ENCODE measurements at regions not wholly inside any gene's neighbourhood (a gene's known extent, or its start where the extent isn't known, plus 50 kb on each side); places are given as distances from the start of the nearest gene placed in this dataset.

DNA sequence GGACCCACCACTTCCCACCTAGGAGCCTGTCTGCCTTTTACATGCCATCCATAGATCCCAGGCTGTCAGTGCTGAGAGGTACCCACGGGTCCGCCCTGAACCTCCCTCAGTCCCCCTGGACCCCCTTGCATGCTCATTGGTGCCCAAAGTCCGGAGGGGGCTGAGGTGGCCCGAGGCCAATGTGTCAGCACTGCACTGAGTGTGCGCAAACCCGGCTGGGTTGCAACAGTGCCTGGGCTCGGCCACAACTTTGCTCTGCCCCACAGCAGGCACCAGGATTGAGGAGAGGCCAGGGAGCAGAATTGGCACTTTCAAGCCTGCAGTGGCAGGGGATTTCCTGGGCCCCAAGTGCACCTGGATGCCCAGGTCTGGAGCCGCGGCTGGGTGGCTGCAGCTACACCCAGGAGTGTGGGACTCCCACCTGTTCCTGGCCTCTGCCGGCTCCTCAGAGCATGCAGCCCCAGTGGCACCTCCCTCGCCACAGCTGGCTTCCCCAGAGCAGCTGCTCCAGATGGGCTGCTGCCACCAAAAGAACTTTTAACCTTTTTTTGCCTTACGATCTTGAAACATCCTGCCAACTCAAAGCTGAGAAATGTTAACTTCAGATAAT lies 837.0 kb downstream of the SLITRK6 start:
- no peak overlapping the region for H3K4me3 ChIP-seq (ENCODE audit: low read length)
- no peak for DNase-seq (ENCODE audit: low read depth, low spot score)
- H3K36me3 ChIP-seq (ENCODE audit: control insufficient read depth, insufficient read depth, low read length) = no peaks in the 10 kb centered on the region
- no peak overlapping the region for H3K27ac ChIP-seq (ENCODE audit: low read length)
- H3K4me1 ChIP-seq (ENCODE audit: control insufficient read depth, insufficient read depth, low read length) = peaks cover 1% of the 10 kb centered on the region; the same call in 1 of the 2 replicates
- H3K27me3 ChIP-seq (ENCODE audit: control insufficient read depth, insufficient read depth, low read length) = no peaks in the 10 kb centered on the region
- no peaks in the 10 kb centered on the region for H3K9me3 ChIP-seq (ENCODE audit: control insufficient read depth, insufficient read depth, low read length)
- WGBS (ENCODE audit: insufficient coverage, insufficient read length) = no CpG with 5 or more reads among the region's 12 CpGs

DNA sequence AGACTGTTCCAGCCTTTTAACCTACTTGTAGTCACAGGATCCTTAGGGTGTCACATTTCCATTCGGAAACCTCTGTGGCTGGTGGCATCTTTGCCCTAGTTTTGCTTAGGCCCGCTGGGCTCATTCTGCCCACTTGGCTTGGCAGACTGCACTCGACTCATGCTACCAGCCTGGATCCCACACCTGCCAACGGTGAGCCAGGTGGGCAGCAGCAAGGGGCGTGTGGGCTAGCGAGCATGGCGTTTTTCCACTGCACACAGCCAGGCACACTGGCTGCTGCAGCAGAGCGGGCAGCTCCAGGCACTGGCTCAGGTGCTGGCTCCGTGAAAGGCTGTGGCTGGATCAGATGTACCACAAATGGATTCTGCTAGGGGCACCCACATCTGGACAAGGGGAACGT lies 838.2 kb downstream of the SLITRK6 start:
- H3K27me3 ChIP-seq (ENCODE audit: control insufficient read depth, insufficient read depth, low read length) = no peaks in the 10 kb centered on the region
- H3K4me3 ChIP-seq (ENCODE audit: low read length) = no peak overlapping the region; the same call in 1 of the 2 replicates
- no peaks in the 10 kb centered on the region for H3K36me3 ChIP-seq (ENCODE audit: control insufficient read depth, insufficient read depth, low read length)
- H3K27ac ChIP-seq (ENCODE audit: low read length) = no peak overlapping the region
- DNase-seq (ENCODE audit: low read depth, low spot score) = no peak
- H3K4me1 ChIP-seq (ENCODE audit: control insufficient read depth, insufficient read depth, low read length) = peaks cover 1% of the 10 kb centered on the region; the same call in 1 of the 2 replicates
- no CpG with 5 or more reads among the region's 10 CpGs for WGBS (ENCODE audit: insufficient coverage, insufficient read length)
- no peaks in the 10 kb centered on the region for H3K9me3 ChIP-seq (ENCODE audit: control insufficient read depth, insufficient read depth, low read length)

DNA sequence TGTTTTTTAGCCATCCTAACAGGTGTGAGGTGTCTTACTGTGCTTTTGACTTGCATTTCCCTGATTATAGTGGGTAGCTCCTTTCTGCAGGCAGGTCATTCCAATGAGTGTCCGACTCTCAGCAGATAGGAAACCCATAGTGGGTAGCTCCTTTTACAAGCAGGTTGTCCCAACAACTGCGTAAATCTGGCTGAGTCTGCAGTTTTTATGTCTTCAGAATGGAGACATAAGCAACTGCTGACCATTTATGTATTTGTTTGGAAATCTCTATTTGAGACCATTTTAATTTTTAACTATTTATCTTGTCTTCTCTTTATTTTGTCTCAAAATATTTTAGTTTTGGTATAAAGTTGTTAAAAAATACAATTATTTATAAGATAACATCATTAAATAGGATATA lies 839.4 kb downstream of the SLITRK6 start:
- WGBS (ENCODE audit: insufficient coverage, insufficient read length) = no CpG with 5 or more reads among the region's 2 CpGs
- peaks cover 1% of the 10 kb centered on the region; the same call in 1 of the 2 replicates for H3K4me1 ChIP-seq (ENCODE audit: control insufficient read depth, insufficient read depth, low read length)
- H3K9me3 ChIP-seq (ENCODE audit: control insufficient read depth, insufficient read depth, low read length) = no peaks in the 10 kb centered on the region
- no peak overlapping the region for H3K4me3 ChIP-seq (ENCODE audit: low read length)
- no peaks in the 10 kb centered on the region for H3K36me3 ChIP-seq (ENCODE audit: control insufficient read depth, insufficient read depth, low read length)
- H3K27me3 ChIP-seq (ENCODE audit: control insufficient read depth, insufficient read depth, low read length) = no peaks in the 10 kb centered on the region
- DNase-seq (ENCODE audit: low read depth, low spot score) = no peak
- no peak overlapping the region for H3K27ac ChIP-seq (ENCODE audit: low read length)

DNA sequence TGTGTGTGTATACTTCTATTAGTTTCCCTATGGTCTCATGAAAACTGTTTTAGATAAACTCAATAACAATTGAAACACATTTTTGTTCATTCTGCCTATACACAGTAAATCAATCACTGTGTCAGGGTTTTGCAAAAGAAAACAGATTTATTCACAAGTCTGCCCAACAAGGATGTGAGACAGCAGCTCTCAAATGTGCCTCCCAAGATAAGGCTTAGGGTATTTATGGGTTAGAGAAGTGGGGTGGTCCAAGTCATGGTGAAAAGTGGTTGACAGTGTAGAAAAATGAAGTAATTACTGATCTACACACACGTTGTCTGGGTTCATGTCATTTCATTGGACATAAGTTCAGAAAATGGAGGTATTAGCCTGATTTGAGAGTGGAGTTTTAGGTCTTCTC lies 844.6 kb downstream of the SLITRK6 start:
- Histone ChIP-seq H3K27me3 (ENCODE audit: control insufficient read depth, insufficient read depth, low read length) (no peaks in the 10 kb centered on the region), H3K4me3 (ENCODE audit: low read length) (no peak overlapping the region), H3K9me3 (ENCODE audit: control insufficient read depth, insufficient read depth, low read length) (no peaks in the 10 kb centered on the region), H3K36me3 (ENCODE audit: control insufficient read depth, insufficient read depth, low read length) (no peaks in the 10 kb centered on the region), H3K4me1 (ENCODE audit: control insufficient read depth, insufficient read depth, low read length) (no peaks in the 10 kb centered on the region), H3K27ac (ENCODE audit: low read length) (no peak overlapping the region)
- no peak for DNase-seq (ENCODE audit: low read depth, low spot score)
- no CpG with 5 or more reads among the region's 1 CpG for WGBS (ENCODE audit: insufficient coverage, insufficient read length)

DNA sequence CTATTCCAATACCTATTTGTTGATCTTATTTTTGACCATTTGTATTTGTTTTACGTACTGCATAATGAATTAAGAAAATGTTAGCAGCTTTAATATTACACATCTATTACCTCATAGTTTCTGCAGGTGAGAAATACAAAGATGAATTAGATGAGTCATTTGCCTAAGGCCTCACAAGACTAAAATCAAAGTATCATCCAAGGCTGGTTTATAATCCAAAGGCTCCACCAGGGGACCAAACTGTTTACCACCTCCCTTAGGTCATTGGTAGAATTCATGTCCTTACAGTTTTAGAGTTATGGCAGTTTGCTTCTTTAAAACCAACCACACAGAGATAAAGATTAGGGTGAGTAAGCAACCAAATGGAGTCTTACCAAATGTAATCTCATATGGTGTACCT lies 848.1 kb downstream of the SLITRK6 start:
- Histone ChIP-seq H3K4me3 (ENCODE audit: low read length) (no peak overlapping the region), H3K4me1 (ENCODE audit: control insufficient read depth, insufficient read depth, low read length) (no peaks in the 10 kb centered on the region), H3K36me3 (ENCODE audit: control insufficient read depth, insufficient read depth, low read length) (no peaks in the 10 kb centered on the region), H3K9me3 (ENCODE audit: control insufficient read depth, insufficient read depth, low read length) (no peaks in the 10 kb centered on the region), H3K27ac (ENCODE audit: low read length) (no peak overlapping the region), H3K27me3 (ENCODE audit: control insufficient read depth, insufficient read depth, low read length) (no peaks in the 10 kb centered on the region)
- no peak for DNase-seq (ENCODE audit: low read depth, low spot score)
- no CpG with 5 or more reads among the region's 1 CpG for WGBS (ENCODE audit: insufficient coverage, insufficient read length)

DNA sequence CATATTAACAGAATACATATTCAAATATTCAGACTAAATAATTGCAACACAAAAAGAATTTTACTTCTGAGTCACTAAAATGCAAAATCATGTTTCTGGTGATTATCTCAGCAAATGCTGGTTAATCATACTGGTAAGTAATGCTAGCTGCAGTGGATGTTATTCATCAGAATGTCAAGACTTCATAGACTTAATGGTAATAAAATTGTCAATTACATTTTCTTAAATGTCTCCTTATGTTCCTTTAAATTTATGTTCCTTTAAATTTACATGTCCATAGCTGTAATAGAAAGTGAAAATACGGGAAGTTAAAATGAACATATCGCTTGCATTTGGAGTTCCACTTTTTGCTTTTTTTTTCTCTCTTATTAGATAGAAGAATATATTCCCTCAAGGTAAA lies 853.0 kb downstream of the SLITRK6 start:
- H3K27me3 ChIP-seq (ENCODE audit: control insufficient read depth, insufficient read depth, low read length) = no peaks in the 10 kb centered on the region
- H3K4me3 ChIP-seq (ENCODE audit: low read length) = no peak overlapping the region
- DNase-seq (ENCODE audit: low read depth, low spot score) = no peak
- H3K4me1 ChIP-seq (ENCODE audit: control insufficient read depth, insufficient read depth, low read length) = no peaks in the 10 kb centered on the region
- WGBS (ENCODE audit: insufficient coverage, insufficient read length) = no CpG with 5 or more reads among the region's 2 CpGs
- no peaks in the 10 kb centered on the region for H3K9me3 ChIP-seq (ENCODE audit: control insufficient read depth, insufficient read depth, low read length)
- no peak overlapping the region for H3K27ac ChIP-seq (ENCODE audit: low read length)
- no peaks in the 10 kb centered on the region for H3K36me3 ChIP-seq (ENCODE audit: control insufficient read depth, insufficient read depth, low read length)

- Histone ChIP-seq H3K36me3 (ENCODE audit: control insufficient read depth, insufficient read depth, low read length) (no peaks in the 10 kb centered on the region), H3K27ac (ENCODE audit: low read length) (no peak overlapping the region), H3K4me1 (ENCODE audit: control insufficient read depth, insufficient read depth, low read length) (no peaks in the 10 kb centered on the region), H3K27me3 (ENCODE audit: control insufficient read depth, insufficient read depth, low read length) (no peaks in the 10 kb centered on the region), H3K4me3 (ENCODE audit: low read length) (no peak overlapping the region), H3K9me3 (ENCODE audit: control insufficient read depth, insufficient read depth, low read length) (no peaks in the 10 kb centered on the region)
- DNase-seq (ENCODE audit: low read depth, low spot score) = no peak
- no CpG with 5 or more reads among the region's 6 CpGs for WGBS (ENCODE audit: insufficient coverage, insufficient read length)
These were observed 858.4 kb downstream of the SLITRK6 start for GRCh38 chr13:84940798-84941197.

DNA sequence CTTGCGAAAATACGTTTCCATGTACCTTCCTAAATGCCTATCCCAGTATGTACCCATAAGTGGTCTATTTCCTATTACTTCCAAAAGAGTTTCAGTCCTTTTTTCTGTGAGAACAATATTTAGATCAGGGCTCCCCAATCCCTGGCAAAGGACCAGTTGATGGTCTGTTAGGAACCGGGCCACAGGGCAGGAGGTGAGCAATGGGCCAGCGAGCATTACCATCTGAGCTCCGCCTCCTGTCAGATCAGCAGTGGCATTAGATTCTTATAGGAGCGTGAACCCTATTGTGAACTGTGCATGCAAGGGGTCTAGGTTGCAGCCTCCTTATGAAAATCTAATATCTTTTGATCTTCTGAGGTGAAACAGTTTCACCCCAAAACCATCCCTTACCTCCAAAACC lies 859.1 kb downstream of the SLITRK6 start:
- H3K27me3 ChIP-seq (ENCODE audit: control insufficient read depth, insufficient read depth, low read length) = no peaks in the 10 kb centered on the region

DNA sequence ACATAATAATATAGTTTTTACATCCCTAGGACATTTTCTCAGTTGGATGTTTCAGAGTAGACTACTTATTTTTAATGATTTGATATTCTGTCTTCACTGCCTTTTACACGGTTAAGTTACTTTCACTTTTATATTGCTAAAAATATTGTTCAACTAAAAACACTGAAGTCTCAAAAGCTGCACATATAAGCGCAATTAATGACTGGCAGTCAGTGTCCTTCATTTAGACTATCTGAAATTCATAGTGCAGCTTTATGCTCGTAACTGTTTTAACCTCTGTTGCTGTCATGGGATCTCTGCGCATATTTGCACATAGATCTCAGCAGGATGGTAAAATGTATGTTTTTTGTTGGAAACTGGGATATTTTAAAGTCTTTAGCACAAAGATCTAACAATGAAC lies 864.3 kb downstream of the SLITRK6 start:
- Histone ChIP-seq H3K9me3 (ENCODE audit: control insufficient read depth, insufficient read depth, low read length) (no peaks in the 10 kb centered on the region), H3K36me3 (ENCODE audit: control insufficient read depth, insufficient read depth, low read length) (no peaks in the 10 kb centered on the region), H3K4me3 (ENCODE audit: low read length) (no peak overlapping the region), H3K4me1 (ENCODE audit: control insufficient read depth, insufficient read depth, low read length) (no peaks in the 10 kb centered on the region), H3K27me3 (ENCODE audit: control insufficient read depth, insufficient read depth, low read length) (no peaks in the 10 kb centered on the region), H3K27ac (ENCODE audit: low read length) (no peak overlapping the region)
- DNase-seq (ENCODE audit: low read depth, low spot score) = no peak
- WGBS (ENCODE audit: insufficient coverage, insufficient read length) = no CpG with 5 or more reads among the region's 4 CpGs

More for the DNA sequence above, 859.1 kb downstream of the SLITRK6 start:
- Histone ChIP-seq H3K27ac (ENCODE audit: low read length) (no peak overlapping the region), H3K9me3 (ENCODE audit: control insufficient read depth, insufficient read depth, low read length) (no peaks in the 10 kb centered on the region), H3K4me1 (ENCODE audit: control insufficient read depth, insufficient read depth, low read length) (no peaks in the 10 kb centered on the region), H3K36me3 (ENCODE audit: control insufficient read depth, insufficient read depth, low read length) (no peaks in the 10 kb centered on the region), H3K4me3 (ENCODE audit: low read length) (no peak overlapping the region)
- DNase-seq (ENCODE audit: low read depth, low spot score) = no peak
- no CpG with 5 or more reads among the region's 6 CpGs for WGBS (ENCODE audit: insufficient coverage, insufficient read length)

DNA sequence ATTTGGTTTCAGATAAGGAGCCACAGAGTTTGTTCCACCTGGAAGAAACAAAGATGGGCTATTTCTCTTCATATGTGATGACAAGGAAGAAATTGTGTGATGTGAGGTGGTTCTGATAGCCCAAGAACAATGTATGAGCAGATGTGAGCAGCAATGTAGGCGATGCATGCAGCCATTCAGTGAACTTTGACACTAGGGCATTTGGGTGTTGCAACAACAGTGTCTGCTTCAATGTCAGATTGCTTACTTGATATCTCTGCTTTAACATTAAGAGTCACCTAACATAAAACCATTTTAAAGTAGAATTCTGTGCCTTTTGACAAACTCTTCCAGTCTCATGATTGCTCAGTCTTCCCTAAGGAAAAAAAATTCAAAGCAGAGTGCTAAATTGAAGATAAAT lies 865.4 kb downstream of the SLITRK6 start:
- no peak overlapping the region for H3K27ac ChIP-seq (ENCODE audit: low read length)
- WGBS (ENCODE audit: insufficient coverage, insufficient read length) = no CpG with 5 or more reads among the region's 1 CpG

GRCh38 chr13:84931264-84931663 lies 868.0 kb downstream of the SLITRK6 start:
- H3K27me3 ChIP-seq (ENCODE audit: control insufficient read depth, insufficient read depth, low read length) = no peaks in the 10 kb centered on the region
- H3K9me3 ChIP-seq (ENCODE audit: control insufficient read depth, insufficient read depth, low read length) = no peaks in the 10 kb centered on the region
- WGBS (ENCODE audit: insufficient coverage, insufficient read length) = no CpG with 5 or more reads among the region's 1 CpG
- no peaks in the 10 kb centered on the region for H3K36me3 ChIP-seq (ENCODE audit: control insufficient read depth, insufficient read depth, low read length)
- H3K27ac ChIP-seq (ENCODE audit: low read length) = no peak overlapping the region
- H3K4me1 ChIP-seq (ENCODE audit: control insufficient read depth, insufficient read depth, low read length) = no peaks in the 10 kb centered on the region
- H3K4me3 ChIP-seq (ENCODE audit: low read length) = no peak overlapping the region
- no peak for DNase-seq (ENCODE audit: low read depth, low spot score)

More for the DNA sequence above, 865.4 kb downstream of the SLITRK6 start:
- Histone ChIP-seq H3K4me1 (ENCODE audit: control insufficient read depth, insufficient read depth, low read length) (no peaks in the 10 kb centered on the region), H3K36me3 (ENCODE audit: control insufficient read depth, insufficient read depth, low read length) (no peaks in the 10 kb centered on the region), H3K27me3 (ENCODE audit: control insufficient read depth, insufficient read depth, low read length) (no peaks in the 10 kb centered on the region), H3K9me3 (ENCODE audit: control insufficient read depth, insufficient read depth, low read length) (no peaks in the 10 kb centered on the region), H3K4me3 (ENCODE audit: low read length) (no peak overlapping the region)
- no peak for DNase-seq (ENCODE audit: low read depth, low spot score)

All from iPS DF 6.9 (cell line).